ENCODE measurements at regions not wholly inside any gene's neighbourhood (a gene's known extent, or its start where the extent isn't known, plus 50 kb on each side); places are given as distances from the start of the nearest gene placed in this dataset.

DNA sequence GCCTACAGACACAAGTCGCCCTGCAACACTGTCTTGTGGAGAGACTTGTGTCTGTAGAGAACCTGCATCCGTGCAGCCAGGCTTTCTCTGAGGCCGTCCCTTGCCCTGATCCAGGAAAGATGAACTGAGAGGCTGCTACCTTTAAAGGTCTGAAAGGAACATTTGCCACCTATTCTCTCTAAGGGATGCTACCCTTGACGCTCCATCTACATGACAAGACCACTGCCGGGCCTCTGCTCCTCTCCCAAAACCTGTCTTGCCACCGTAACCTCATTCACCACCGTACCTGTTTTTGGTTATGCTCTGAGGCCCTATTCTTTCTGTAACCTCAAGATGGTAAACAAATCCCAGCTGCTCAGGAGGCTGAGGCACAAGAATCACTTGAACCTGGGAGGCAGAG, 73.9 kb downstream of the FOXF2 start:
- H3K36me3 ChIP-seq (ENCODE audit: control insufficient read depth, insufficient read depth, low read length): no peaks in the 10 kb centered on the region
- no peak overlapping the region for H3K4me3 ChIP-seq (replicated peaks; ENCODE audit: low read depth, low read length)
- TF ChIP-seq, protein P1, sequence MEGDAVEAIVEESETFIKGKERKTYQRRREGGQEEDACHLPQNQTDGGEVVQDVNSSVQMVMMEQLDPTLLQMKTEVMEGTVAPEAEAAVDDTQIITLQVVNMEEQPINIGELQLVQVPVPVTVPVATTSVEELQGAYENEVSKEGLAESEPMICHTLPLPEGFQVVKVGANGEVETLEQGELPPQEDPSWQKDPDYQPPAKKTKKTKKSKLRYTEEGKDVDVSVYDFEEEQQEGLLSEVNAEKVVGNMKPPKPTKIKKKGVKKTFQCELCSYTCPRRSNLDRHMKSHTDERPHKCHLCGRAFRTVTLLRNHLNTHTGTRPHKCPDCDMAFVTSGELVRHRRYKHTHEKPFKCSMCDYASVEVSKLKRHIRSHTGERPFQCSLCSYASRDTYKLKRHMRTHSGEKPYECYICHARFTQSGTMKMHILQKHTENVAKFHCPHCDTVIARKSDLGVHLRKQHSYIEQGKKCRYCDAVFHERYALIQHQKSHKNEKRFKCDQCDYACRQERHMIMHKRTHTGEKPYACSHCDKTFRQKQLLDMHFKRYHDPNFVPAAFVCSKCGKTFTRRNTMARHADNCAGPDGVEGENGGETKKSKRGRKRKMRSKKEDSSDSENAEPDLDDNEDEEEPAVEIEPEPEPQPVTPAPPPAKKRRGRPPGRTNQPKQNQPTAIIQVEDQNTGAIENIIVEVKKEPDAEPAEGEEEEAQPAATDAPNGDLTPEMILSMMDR (IDR thresholded peaks at IDR 0.05; ENCODE audit: insufficient read depth, low read length, poor library complexity, severe bottlenecking): no peak
- DNase-seq (ENCODE audit: extremely low read depth, insufficient read length): no peak
- no peaks in the 10 kb centered on the region for H3K27me3 ChIP-seq (replicated peaks; ENCODE audit: control insufficient read depth, insufficient read depth, low read length)

DNA sequence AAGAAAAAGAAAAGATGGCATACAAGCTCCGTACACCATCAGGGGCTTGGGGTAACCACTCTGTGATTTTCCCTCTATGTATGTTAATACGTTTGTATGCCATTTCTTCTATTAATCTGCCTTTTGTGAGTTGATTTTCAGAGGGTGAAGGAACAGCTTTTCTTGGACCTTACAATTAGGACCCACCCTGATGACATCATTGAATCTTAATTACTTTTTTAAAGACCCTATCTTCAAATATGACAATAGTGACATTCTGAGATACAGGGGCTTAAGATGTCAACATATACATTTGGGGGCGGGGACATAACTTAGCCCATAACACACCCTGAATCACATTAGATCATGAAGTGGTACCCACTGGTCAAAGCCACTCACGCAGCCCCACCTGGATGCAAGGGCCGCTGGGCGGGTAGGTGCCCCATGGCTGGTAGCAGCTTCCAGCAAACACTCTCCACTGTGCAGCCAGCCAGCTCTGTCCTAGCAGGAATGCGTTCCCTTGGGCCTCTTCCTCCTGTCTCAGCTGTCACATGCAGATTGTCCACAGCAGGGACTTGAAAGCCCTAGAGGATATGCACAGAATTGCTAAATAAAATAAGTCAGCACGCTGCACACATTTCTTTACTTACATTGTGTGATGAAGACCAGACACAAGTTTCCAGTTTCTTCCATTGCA, 74.5 kb downstream of the FOXF2 start:
- no peak for DNase-seq (ENCODE audit: extremely low read depth, insufficient read length)

DNA sequence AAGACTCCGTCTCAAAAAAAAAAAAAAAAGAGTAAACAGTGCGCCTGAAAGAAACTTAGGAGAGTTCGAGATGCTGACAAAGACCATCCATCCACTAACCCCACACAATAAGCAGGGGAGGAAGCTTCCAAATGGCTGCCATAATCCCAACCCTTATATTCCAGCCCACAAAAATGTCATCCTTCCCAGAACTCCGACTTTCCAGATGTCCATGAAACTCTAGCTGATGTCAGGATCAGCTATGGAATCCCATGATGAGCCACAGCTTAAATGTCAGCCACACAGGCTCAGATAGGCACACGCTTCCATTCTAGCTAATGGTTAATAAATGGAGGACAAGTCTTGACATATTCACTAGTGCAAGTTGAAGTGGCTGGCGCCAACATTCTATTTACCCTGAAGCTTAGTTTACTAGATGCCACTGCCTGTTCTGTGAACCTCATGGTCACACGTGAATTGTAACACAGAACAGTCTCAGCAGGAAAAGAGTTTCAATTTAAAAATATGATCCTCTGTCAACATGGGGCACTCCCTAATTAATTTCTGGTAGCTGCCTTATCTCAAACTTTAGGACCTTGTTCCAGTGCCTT, 75.5 kb downstream of the FOXF2 start:
- Histone ChIP-seq H3K36me3 (ENCODE audit: control insufficient read depth, insufficient read depth, low read length) (no peaks in the 10 kb centered on the region), H3K4me3 (replicated peaks; ENCODE audit: low read depth, low read length) (no peak overlapping the region), H3K27me3 (replicated peaks; ENCODE audit: control insufficient read depth, insufficient read depth, low read length) (no peaks in the 10 kb centered on the region)
- DNase-seq (ENCODE audit: extremely low read depth, insufficient read length): no peak
- TF ChIP-seq, protein P1 (IDR thresholded peaks at IDR 0.05; ENCODE audit: insufficient read depth, low read length, poor library complexity, severe bottlenecking): no peak

More for the DNA sequence above, 74.5 kb downstream of the FOXF2 start:
- Histone ChIP-seq H3K27me3 (replicated peaks; ENCODE audit: control insufficient read depth, insufficient read depth, low read length) (no peaks in the 10 kb centered on the region), H3K36me3 (ENCODE audit: control insufficient read depth, insufficient read depth, low read length) (no peaks in the 10 kb centered on the region), H3K4me3 (replicated peaks; ENCODE audit: low read depth, low read length) (no peak overlapping the region)
- TF ChIP-seq, protein P1 (IDR thresholded peaks at IDR 0.05; ENCODE audit: insufficient read depth, low read length, poor library complexity, severe bottlenecking): no peak

DNA sequence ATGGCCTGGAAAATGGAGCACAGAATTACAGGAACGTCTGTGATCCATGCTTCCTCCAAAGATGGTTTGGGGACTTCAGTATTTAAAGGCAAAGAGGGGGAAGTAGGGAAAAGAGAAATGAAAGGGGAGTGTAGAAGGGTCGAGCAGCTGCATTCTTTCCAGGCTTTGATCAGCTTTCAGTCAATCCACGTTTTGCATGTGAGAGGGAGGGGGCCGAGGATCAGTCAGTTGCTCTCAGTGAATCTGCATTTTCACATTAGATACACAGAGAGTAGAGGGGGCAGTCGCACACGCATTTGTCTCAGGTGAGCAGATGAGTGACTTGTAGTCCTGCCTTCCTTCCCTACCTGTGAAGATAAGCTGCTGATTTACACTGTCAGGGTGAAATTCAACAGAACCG, 78.8 kb downstream of the FOXF2 start:
- Histone ChIP-seq H3K27me3 (replicated peaks; ENCODE audit: control insufficient read depth, insufficient read depth, low read length) (no peaks in the 10 kb centered on the region), H3K36me3 (ENCODE audit: control insufficient read depth, insufficient read depth, low read length) (no peaks in the 10 kb centered on the region), H3K4me3 (replicated peaks; ENCODE audit: low read depth, low read length) (no peak overlapping the region)
- TF ChIP-seq, protein P1 (IDR thresholded peaks at IDR 0.05; ENCODE audit: insufficient read depth, low read length, poor library complexity, severe bottlenecking): no peak
- no peak for DNase-seq (ENCODE audit: extremely low read depth, insufficient read length)

DNA sequence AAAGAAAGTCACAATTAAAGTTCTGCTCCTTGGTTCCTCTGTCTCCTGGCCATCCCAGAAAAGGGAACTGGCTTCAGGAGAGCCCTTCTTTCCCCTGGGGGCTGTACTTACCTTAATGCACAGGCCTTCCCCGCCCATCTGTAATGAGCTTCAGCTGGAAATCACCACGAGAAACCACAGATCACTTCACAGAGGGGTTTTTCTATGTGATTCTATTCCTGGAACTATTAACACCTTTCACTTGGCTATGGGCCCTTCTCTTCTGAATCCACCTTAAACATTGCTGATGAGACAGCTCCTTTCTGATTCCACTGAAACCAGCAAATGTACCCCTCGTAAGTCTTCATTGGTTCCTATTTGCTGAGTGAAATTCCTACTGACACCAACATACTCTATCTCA, 80.7 kb downstream of the FOXF2 start:
- Histone ChIP-seq H3K27me3 (replicated peaks; ENCODE audit: control insufficient read depth, insufficient read depth, low read length) (no peaks in the 10 kb centered on the region), H3K36me3 (ENCODE audit: control insufficient read depth, insufficient read depth, low read length) (no peaks in the 10 kb centered on the region), H3K4me3 (replicated peaks; ENCODE audit: low read depth, low read length) (no peak overlapping the region)
- peak; percentile 55 for DNase-seq (ENCODE audit: extremely low read depth, insufficient read length)
- TF ChIP-seq, protein P1 (IDR thresholded peaks at IDR 0.05; ENCODE audit: insufficient read depth, low read length, poor library complexity, severe bottlenecking): no peak
